Right lobe of liver (tissue), 6 donors: ENCODE measurements at regions not wholly inside any gene's neighbourhood (a gene's known extent, or its start where the extent isn't known, plus 50 kb on each side); places are given as distances from the start of the nearest gene placed in this dataset.

Experiments used
- ATAC-seq, 4 donors: fragments of 200-7000 bp; cut with Tn5 transposase; one replicate each; pipeline ENCODE4 v1.9.1; 2020; ENCODE audit warnings: mild to moderate bottlenecking in 4 of 4, moderate library complexity in 4 of 4
- DNase-seq, 3 donors: peaks; one replicate each; pipeline ENCODE4 v3.0.0-alpha.2; 2020
- H3K27ac ChIP-seq, 3 donors: fragments of 200-600 bp; one replicate each; pipeline ENCODE4 v1.8.0; 2022
- H3K27me3 ChIP-seq, 2 donors: fragments of 200-600 bp; one replicate each; pipeline ENCODE4 v1.8.0; 2022
- H3K36me3 ChIP-seq, 4 donors: fragments of 200-600 bp; sonication (generic) in 1 of 4; one replicate each; pipeline versions ENCODE4 v1.5.1 to v1.8.0; 2017 to 2022; ENCODE audit warnings: control low read depth in 1 of 4
- H3K4me1 ChIP-seq, 4 donors: fragments of 200-600 bp; sonication (generic) in 1 of 4; one replicate each; pipeline versions ENCODE4 v1.5.1 to v1.8.0; 2017 to 2022; ENCODE audit warnings: control low read depth in 1 of 4
- H3K4me3 ChIP-seq, 3 donors: fragments of 200-600 bp; one replicate each; pipeline ENCODE4 v1.8.0; 2022
- H3K9me3 ChIP-seq, 4 donors: fragments of 200-600 bp; sonication (generic) in 1 of 4; one replicate each; pipeline versions ENCODE4 v1.5.1 to v1.8.0; 2017 to 2022; ENCODE audit warnings: control low read depth in 1 of 4
- CTCF ChIP-seq, 4 donors: fragments of 200-600 bp in 3 of 4; fragments of 450-650 bp in 1 of 4; IDR thresholded peaks; one replicate each; pipeline versions ENCODE4 v1.5.1 to v1.8.0; 2016 to 2022; ENCODE audit warnings: antibody characterized with exemption in 4 of 4, mild to moderate bottlenecking in 2 of 4
- POLR2A ChIP-seq: fragments of 450-650 bp; IDR thresholded peaks from one replicate; pipeline ENCODE4 v1.6.1; 2017; ENCODE audit warnings: antibody characterized with exemption, mild to moderate bottlenecking
- WGBS: methylation state at CpG from one replicate; pipeline ENCODE4 v1.1.6; 2018; ENCODE audit warnings: low coverage, low lambda C conversion rate; ENCODE audit not compliant: insufficient coverage; ENCODE audit errors: missing lambda C conversion rate; 5-methylcytosine and 5-hydroxymethylcytosine counted together
- intact Hi-C, 2 donors: fragments of 100-400 bp; cut with DNase I; formaldehyde crosslinking; loops; one replicate each; pipeline versions ENCODE4 v1.11.2 to v1.14.1; 2022
- donor health status: DM: no; HTN: yes; CAD: no.
- donor health status: DM: no; HTN: no; CAD: no.
- donor health status: DM: no; HTN: no; CAD: no.
- donor health status: DM: no; HTN: yes; CAD: no.
- donor health status: DM: no; HTN: yes; CAD: no.

- TF ChIP-seq CTCF (IDR thresholded peaks at IDR 0.05) (no peak), POLR2A (no peak)
- Histone ChIP-seq H3K36me3 (no peaks in the 10 kb centered on the region), H3K9me3 (no peaks in the 10 kb centered on the region), H3K27ac (no peak overlapping the region), H3K4me3 (no peak overlapping the region), H3K27me3 (no peaks in the 10 kb centered on the region), H3K4me1 (no peaks in the 10 kb centered on the region)
- 38% methylated on average over 1 of the region's 1 CpG for WGBS
- intact Hi-C loops: no loop called here
- ATAC-seq (no peak), DNase-seq (no peak)
Measured at GRCh38 chr1:221059506-221059905, 180.3 kb downstream of the HLX start.

- no peak for ATAC-seq
- intact Hi-C loops: no loop called here
- Histone ChIP-seq H3K4me1 (no peaks in the 10 kb centered on the region), H3K4me3 (no peak overlapping the region), H3K9me3 (no peaks in the 10 kb centered on the region), H3K27ac (no peak overlapping the region), H3K36me3 (no peaks in the 10 kb centered on the region), H3K27me3 (no peaks in the 10 kb centered on the region)
- no peak for TF ChIP-seq POLR2A
- no peak for TF ChIP-seq CTCF (IDR thresholded peaks at IDR 0.05)
- no peak for DNase-seq
Measured at GRCh38 chr1:221063651-221064050, 184.4 kb downstream of the HLX start.

GRCh38 chr1:221066351-221067001 is 187.2 kb downstream of the HLX start:
- DNase-seq (no peak), ATAC-seq (no peak)
- 69% methylated on average over 5 of the region's 5 CpGs for WGBS
- H3K36me3 ChIP-seq: no peaks in the 10 kb centered on the region
- H3K4me3 ChIP-seq: no peak overlapping the region
- no peaks in the 10 kb centered on the region for H3K27me3 ChIP-seq
- no peaks in the 10 kb centered on the region for H3K4me1 ChIP-seq
- no peaks in the 10 kb centered on the region for H3K9me3 ChIP-seq
- H3K27ac ChIP-seq: no peak overlapping the region
- no peak for TF ChIP-seq POLR2A
- intact Hi-C loops: no loop called here

GRCh38 chr1:221067721-221068120 is 188.5 kb downstream of the HLX start:
- no peaks in the 10 kb centered on the region for H3K36me3 ChIP-seq
- TF ChIP-seq CTCF (IDR thresholded peaks at IDR 0.05) (no peak), POLR2A (no peak)
- no peaks in the 10 kb centered on the region for H3K9me3 ChIP-seq
- WGBS: 70% methylated on average over 2 of the region's 2 CpGs
- no peaks in the 10 kb centered on the region for H3K4me1 ChIP-seq
- intact Hi-C loops: no loop called here
- ATAC-seq: no peak
- no peak for DNase-seq
- H3K4me3 ChIP-seq: no peak overlapping the region
- no peak overlapping the region for H3K27ac ChIP-seq
- no peaks in the 10 kb centered on the region for H3K27me3 ChIP-seq

- Histone ChIP-seq H3K27ac (no peak overlapping the region), H3K4me3 (no peak overlapping the region), H3K36me3 (no peaks in the 10 kb centered on the region), H3K4me1 (no peaks in the 10 kb centered on the region), H3K27me3 (no peaks in the 10 kb centered on the region), H3K9me3 (peaks cover 0 to 3% (median 0%) of the 10 kb centered on the region in 4 donors)
- no peak for ATAC-seq
- DNase-seq: no peak
- TF ChIP-seq CTCF (IDR thresholded peaks at IDR 0.05): no peak
- no peak for TF ChIP-seq POLR2A
- intact Hi-C loops: no loop called here
- WGBS: 39% methylated on average over 5 of the region's 5 CpGs
Measured at GRCh38 chr1:221069178-221069903, 190.1 kb downstream of the HLX start.
